Hepatocyte (in vitro differentiated cells): ENCODE measurements at regions not wholly inside any gene's neighbourhood (a gene's known extent, or its start where the extent isn't known, plus 50 kb on each side); places are given as distances from the start of the nearest gene placed in this dataset.
"Not testable (repeated sequence)": the region's sequence is repeated elsewhere in the genome, so short reads cannot be mapped to it uniquely, and the experiment has no call there.

Source experiments
- DNase-seq: peaks from one replicate; pipeline ENCODE4 v3.0.0-alpha.2; 2016; ENCODE audit warnings: low spot score
- H2AFZ ChIP-seq: fragments of 200-600 bp; sonication (generic); 2 replicates; pipeline ENCODE4 v1.6.0; 2016; ENCODE audit warnings: antibody characterized with exemption, mild to moderate bottlenecking
- H3K27ac ChIP-seq: fragments of 200-600 bp; sonication (generic); 2 replicates; pipeline ENCODE4 v1.5.1; 2016; ENCODE audit warnings: mild to moderate bottlenecking
- H3K27me3 ChIP-seq: fragments of 200-600 bp; sonication (generic); 2 replicates; pipeline ENCODE4 v1.6.1; 2016
- H3K36me3 ChIP-seq: fragments of 200-600 bp; sonication (generic); replicated peaks from 2 replicates; pipeline ENCODE4 v1.5.1; 2016; ENCODE audit warnings: low read depth; ENCODE audit not compliant: insufficient read depth
- H3K4me1 ChIP-seq: fragments of 200-600 bp; sonication (generic); 2 replicates; pipeline ENCODE4 v1.5.1; 2016; ENCODE audit warnings: mild to moderate bottlenecking, moderate library complexity; ENCODE audit not compliant: insufficient read depth
- H3K4me2 ChIP-seq: fragments of 200-600 bp; sonication (generic); 2 replicates; pipeline ENCODE4 v1.6.0; 2016
- H3K4me3 ChIP-seq: fragments of 200-600 bp; sonication (generic); 2 replicates; pipeline ENCODE4 v1.5.1; 2016; ENCODE audit warnings: mild to moderate bottlenecking
- H3K79me2 ChIP-seq: fragments of 200-600 bp; sonication (generic); 2 replicates; pipeline ENCODE4 v1.6.0; 2017; ENCODE audit warnings: mild to moderate bottlenecking
- H3K9me2 ChIP-seq: fragments of 200-600 bp; sonication (generic); replicated peaks from 2 replicates; pipeline ENCODE4 v1.6.0; 2017; ENCODE audit warnings: mild to moderate bottlenecking; ENCODE audit not compliant: insufficient read depth
- H3K9me3 ChIP-seq: fragments of 200-600 bp; sonication (generic); 2 replicates; pipeline ENCODE4 v1.5.1; 2016; ENCODE audit warnings: low read depth, mild to moderate bottlenecking
- H4K20me1 ChIP-seq: fragments of 200-600 bp; sonication (generic); 2 replicates; pipeline ENCODE4 v1.6.0; 2016; ENCODE audit warnings: mild to moderate bottlenecking; ENCODE audit not compliant: insufficient read depth, poor library complexity, severe bottlenecking
- EZH2 ChIP-seq: fragments of 200-600 bp; sonication (generic); IDR thresholded peaks from 2 replicates; pipeline ENCODE4 v1.6.1; 2016; ENCODE audit warnings: antibody characterized with exemption, mild to moderate bottlenecking, borderline replicate concordance
- EZH2phosphoT487 ChIP-seq: fragments of 200-600 bp; sonication (generic); IDR thresholded peaks from one replicate; pipeline ENCODE4 v1.6.1; 2018; ENCODE audit warnings: antibody characterized with exemption, mild to moderate bottlenecking, low read depth, moderate library complexity; ENCODE audit not compliant: unreplicated experiment, severe bottlenecking
- WGBS: methylation state at CpG from one replicate; pipeline ENCODE4 v1.1.6; 2016; ENCODE audit warnings: low lambda C conversion rate; ENCODE audit errors: missing lambda C conversion rate; 5-methylcytosine and 5-hydroxymethylcytosine counted together
- TF ChIP-seq, protein P1 (sequence below): fragments of 200-600 bp; sonication (generic); IDR thresholded peaks from 2 replicates; pipeline ENCODE4 v1.5.1; 2016; ENCODE audit warnings: antibody characterized with exemption, mild to moderate bottlenecking; ENCODE audit not compliant: poor library complexity

DNA sequence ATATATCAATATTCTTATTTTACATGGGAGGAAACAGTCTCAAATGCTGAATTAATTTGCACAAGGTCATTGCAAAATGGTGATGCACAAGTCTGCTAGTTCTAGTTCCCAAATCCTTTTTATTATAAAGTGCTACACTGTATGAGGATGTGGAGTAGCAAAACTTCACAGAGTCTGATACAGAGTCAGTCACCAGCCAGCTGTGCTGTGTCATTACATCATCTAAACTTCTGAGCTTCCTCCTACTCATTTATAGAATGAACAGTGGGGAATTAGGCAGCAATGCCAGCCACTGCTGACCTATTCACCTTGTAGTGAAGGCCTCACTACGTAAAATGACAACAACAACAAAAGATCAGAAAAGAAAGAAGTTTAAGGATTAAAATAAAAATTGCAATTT is 357.8 kb downstream of the TMEM167A start:
- TF ChIP-seq EZH2phosphoT487, result no peak
- TF ChIP-seq, protein P1, sequence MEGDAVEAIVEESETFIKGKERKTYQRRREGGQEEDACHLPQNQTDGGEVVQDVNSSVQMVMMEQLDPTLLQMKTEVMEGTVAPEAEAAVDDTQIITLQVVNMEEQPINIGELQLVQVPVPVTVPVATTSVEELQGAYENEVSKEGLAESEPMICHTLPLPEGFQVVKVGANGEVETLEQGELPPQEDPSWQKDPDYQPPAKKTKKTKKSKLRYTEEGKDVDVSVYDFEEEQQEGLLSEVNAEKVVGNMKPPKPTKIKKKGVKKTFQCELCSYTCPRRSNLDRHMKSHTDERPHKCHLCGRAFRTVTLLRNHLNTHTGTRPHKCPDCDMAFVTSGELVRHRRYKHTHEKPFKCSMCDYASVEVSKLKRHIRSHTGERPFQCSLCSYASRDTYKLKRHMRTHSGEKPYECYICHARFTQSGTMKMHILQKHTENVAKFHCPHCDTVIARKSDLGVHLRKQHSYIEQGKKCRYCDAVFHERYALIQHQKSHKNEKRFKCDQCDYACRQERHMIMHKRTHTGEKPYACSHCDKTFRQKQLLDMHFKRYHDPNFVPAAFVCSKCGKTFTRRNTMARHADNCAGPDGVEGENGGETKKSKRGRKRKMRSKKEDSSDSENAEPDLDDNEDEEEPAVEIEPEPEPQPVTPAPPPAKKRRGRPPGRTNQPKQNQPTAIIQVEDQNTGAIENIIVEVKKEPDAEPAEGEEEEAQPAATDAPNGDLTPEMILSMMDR, result no peak
- no peak for TF ChIP-seq EZH2
- Histone ChIP-seq H3K27me3 (no peaks in the 10 kb centered on the region), H3K4me3 (no peak overlapping the region), H3K4me2 (no peak overlapping the region), H3K4me1 (no peaks in the 10 kb centered on the region), H3K27ac (no peak overlapping the region), H2AFZ (no peak overlapping the region), H3K9me3 (no peaks in the 10 kb centered on the region), H3K36me3 (no peaks in the 10 kb centered on the region), H3K79me2 (no peaks in the 10 kb centered on the region), H4K20me1 (no peaks in the 10 kb centered on the region), H3K9me2 (no peaks in the 10 kb centered on the region)
- WGBS, result 83% methylated on average over 1 of the region's 1 CpG
- no peak for DNase-seq

DNA sequence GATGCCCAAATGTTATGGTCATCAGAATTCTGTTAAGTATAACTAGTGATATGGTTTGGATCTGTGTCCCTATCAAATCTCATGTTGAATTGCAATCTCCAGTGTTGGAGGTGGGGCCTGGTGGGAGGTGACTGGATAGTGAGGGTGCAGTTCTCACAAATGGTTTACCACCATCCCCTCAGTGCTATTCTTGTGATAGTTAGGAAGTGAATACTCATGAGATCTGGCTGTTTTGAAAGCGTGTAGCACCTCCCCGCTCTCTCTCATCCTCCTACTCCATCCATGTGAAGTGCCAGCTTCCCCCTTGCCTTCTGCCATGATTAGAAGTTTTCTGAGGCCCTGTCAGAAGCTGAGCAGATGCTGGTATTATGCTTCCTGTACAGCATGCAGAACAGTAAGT is 359.5 kb downstream of the TMEM167A start:
- H3K4me1 ChIP-seq, result no peaks in the 10 kb centered on the region
- H2AFZ ChIP-seq, result no peak overlapping the region
- DNase-seq, result no peak
- no peaks in the 10 kb centered on the region for H3K79me2 ChIP-seq
- H3K9me2 ChIP-seq, result no peaks in the 10 kb centered on the region
- TF ChIP-seq EZH2phosphoT487, result no peak
- TF ChIP-seq, protein P1, result no peak
- TF ChIP-seq EZH2, result no peak
- H3K27ac ChIP-seq, result no peak overlapping the region
- H3K36me3 ChIP-seq, result no peaks in the 10 kb centered on the region
- WGBS, result 94% methylated on average over 2 of the region's 2 CpGs
- no peak overlapping the region for H3K4me3 ChIP-seq
- no peak overlapping the region for H3K4me2 ChIP-seq
- H4K20me1 ChIP-seq, result no peaks in the 10 kb centered on the region
- no peaks in the 10 kb centered on the region for H3K27me3 ChIP-seq
- no peaks in the 10 kb centered on the region for H3K9me3 ChIP-seq

DNA sequence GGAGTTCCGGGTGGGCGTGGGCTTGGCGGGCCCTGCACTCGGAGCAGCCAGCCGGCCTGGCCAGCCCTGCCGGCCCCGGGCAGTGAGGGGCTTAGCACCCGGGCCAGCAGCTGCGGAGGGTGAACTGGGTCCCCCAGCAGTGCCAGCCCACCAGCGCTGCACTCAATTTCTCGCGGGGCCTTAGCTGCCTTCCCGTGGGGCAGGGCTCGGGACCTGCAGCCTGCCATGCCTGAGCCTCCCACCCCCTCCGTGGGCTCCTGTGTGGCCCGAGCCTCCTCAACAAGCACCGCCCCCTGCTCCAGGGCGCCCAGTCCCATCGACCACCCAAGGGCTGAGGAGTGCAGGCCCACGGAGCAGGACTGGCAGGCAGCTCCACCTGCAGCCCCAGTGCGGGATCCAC is 362.5 kb downstream of the TMEM167A start:
- not testable (repeated sequence) for H3K36me3 ChIP-seq, H3K9me2 ChIP-seq, H3K27me3 ChIP-seq, H3K79me2 ChIP-seq, H3K4me2 ChIP-seq, H3K4me1 ChIP-seq, H2AFZ ChIP-seq, H3K27ac ChIP-seq, H3K4me3 ChIP-seq, H4K20me1 ChIP-seq, DNase-seq, H3K9me3 ChIP-seq
- 99% methylated on average over 14 of the region's 21 CpGs for WGBS

DNA sequence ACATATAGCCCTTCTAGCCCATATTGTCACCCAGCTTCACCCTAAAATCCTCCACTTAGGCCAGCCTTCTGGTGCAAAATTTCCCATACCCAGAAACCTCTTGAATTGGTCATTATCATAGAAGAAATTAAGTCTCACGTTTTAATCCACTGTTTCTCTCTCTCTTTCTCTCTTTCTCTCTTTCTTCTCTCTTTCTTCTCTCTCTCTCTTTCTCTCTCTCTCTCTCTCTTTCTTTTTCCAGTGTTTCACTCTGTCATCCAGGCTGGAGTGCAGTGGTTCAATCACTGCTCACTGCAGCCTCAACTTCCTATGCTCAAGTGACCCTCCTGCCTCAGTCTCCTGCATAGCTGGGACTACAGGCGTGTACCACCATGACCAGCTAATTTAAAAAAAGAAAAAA is 363.4 kb downstream of the TMEM167A start:
- Histone ChIP-seq H3K4me3 (no peak overlapping the region), H3K9me3 (no peaks in the 10 kb centered on the region), H3K36me3 (no peaks in the 10 kb centered on the region), H3K4me1 (no peaks in the 10 kb centered on the region), H3K27ac (no peak overlapping the region), H2AFZ (no peak overlapping the region), H3K27me3 (no peaks in the 10 kb centered on the region), H3K79me2 (no peaks in the 10 kb centered on the region), H3K9me2 (no peaks in the 10 kb centered on the region), H3K4me2 (no peak overlapping the region), H4K20me1 (no peaks in the 10 kb centered on the region)
- 100% methylated on average over 2 of the region's 2 CpGs for WGBS
- TF ChIP-seq EZH2 (no peak), EZH2phosphoT487 (no peak)
- TF ChIP-seq, protein P1, result no peak
- no peak for DNase-seq
